ENCODE measurements at regions not wholly inside any gene's neighbourhood (a gene's known extent, or its start where the extent isn't known, plus 50 kb on each side); places are given as distances from the start of the nearest gene placed in this dataset.
"Not testable (repeated sequence)": the region's sequence is repeated elsewhere in the genome, so short reads cannot be mapped to it uniquely, and the experiment has no call there.

DNA sequence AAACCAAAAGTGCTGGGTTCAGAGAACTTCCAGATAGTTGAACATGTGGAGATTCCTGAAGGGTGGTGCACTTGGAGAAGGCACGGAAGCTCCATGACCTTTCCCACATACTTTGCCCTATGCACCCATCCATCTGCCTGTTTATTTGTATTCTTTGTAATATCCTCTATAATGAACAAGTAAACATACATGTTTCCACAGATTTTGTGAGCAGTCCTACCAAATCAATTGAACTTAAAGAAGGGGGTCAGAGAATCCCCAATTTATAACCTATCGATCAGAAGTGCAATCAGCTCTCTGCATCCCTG is 121.4 kb downstream of the ADSS2 start:
- TF ChIP-seq, protein P1, sequence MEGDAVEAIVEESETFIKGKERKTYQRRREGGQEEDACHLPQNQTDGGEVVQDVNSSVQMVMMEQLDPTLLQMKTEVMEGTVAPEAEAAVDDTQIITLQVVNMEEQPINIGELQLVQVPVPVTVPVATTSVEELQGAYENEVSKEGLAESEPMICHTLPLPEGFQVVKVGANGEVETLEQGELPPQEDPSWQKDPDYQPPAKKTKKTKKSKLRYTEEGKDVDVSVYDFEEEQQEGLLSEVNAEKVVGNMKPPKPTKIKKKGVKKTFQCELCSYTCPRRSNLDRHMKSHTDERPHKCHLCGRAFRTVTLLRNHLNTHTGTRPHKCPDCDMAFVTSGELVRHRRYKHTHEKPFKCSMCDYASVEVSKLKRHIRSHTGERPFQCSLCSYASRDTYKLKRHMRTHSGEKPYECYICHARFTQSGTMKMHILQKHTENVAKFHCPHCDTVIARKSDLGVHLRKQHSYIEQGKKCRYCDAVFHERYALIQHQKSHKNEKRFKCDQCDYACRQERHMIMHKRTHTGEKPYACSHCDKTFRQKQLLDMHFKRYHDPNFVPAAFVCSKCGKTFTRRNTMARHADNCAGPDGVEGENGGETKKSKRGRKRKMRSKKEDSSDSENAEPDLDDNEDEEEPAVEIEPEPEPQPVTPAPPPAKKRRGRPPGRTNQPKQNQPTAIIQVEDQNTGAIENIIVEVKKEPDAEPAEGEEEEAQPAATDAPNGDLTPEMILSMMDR (conservative IDR thresholded peaks at IDR 0.05; ENCODE audit: low read length) = no peak
- Histone ChIP-seq H2AFZ (ENCODE audit: low read length) (no peak overlapping the region), H3K9me2 (replicated peaks; ENCODE audit: low read depth, low read length) (no peaks in the 10 kb centered on the region)

DNA sequence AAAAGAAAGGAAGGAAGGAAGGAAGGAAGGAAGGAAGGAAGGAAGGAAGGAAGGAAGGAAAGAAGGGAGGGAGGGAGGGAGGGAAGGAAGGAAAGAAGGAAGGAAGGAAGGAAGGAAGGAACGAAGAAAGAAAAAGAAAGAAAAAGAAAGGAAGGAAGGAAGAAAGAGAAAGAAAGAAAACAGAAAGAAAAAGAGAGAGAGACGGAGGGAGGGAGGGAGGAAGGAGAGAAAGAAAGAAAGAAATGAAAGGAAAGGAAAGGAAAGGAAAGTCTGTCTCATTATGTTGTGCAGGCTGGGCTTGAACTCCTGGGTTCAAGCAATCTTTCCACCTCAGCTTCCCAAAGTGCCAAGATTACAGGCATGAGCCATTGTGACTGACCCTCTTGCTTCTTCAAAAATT is 118.9 kb downstream of the ADSS2 start:
- not testable (repeated sequence) for H2AFZ ChIP-seq (ENCODE audit: low read length); H3K4me3 ChIP-seq (ENCODE audit: low read length, poor library complexity, severe bottlenecking); H3K36me3 ChIP-seq (ENCODE audit: insufficient read depth, low read length)

More for the DNA sequence above, 121.4 kb downstream of the ADSS2 start:
- Histone ChIP-seq H4K20me1 (ENCODE audit: insufficient read depth, low read length, poor library complexity, severe bottlenecking) (no peaks in the 10 kb centered on the region), H3K4me3 (ENCODE audit: low read length, poor library complexity, severe bottlenecking) (no peak overlapping the region), H3K79me2 (ENCODE audit: insufficient read depth, low read length) (no peaks in the 10 kb centered on the region), H3K9ac (ENCODE audit: low read depth, low read length, poor library complexity, severe bottlenecking) (no peak overlapping the region), H3K9me3 (ENCODE audit: insufficient read depth, low read depth, low read length) (no peaks in the 10 kb centered on the region), H3K4me1 (ENCODE audit: insufficient read depth, low read length, poor library complexity, severe bottlenecking) (peaks cover 8% of the 10 kb centered on the region), H3K27me3 (ENCODE audit: insufficient read depth, low read length, poor library complexity, severe bottlenecking) (no peaks in the 10 kb centered on the region), H3F3A (ENCODE audit: low read depth) (no peaks in the 10 kb centered on the region), H3K4me2 (ENCODE audit: low read depth, low read length, poor library complexity, severe bottlenecking) (no peak overlapping the region), H3K36me3 (ENCODE audit: insufficient read depth, low read length) (no peaks in the 10 kb centered on the region)

GRCh38 chr1:244334315-244334714 is 117.4 kb downstream of the ADSS2 start:
- H3K27me3 ChIP-seq (ENCODE audit: insufficient read depth, low read length, poor library complexity, severe bottlenecking); H3K4me3 ChIP-seq (ENCODE audit: low read length, poor library complexity, severe bottlenecking); H3K9me2 ChIP-seq (replicated peaks; ENCODE audit: low read depth, low read length); H4K20me1 ChIP-seq (ENCODE audit: insufficient read depth, low read length, poor library complexity, severe bottlenecking); H3F3A ChIP-seq (ENCODE audit: low read depth); H3K9ac ChIP-seq (ENCODE audit: low read depth, low read length, poor library complexity, severe bottlenecking); H3K79me2 ChIP-seq (ENCODE audit: insufficient read depth, low read length); H3K36me3 ChIP-seq (ENCODE audit: insufficient read depth, low read length); H3K9me3 ChIP-seq (ENCODE audit: insufficient read depth, low read depth, low read length): not testable (repeated sequence)
- H2AFZ ChIP-seq (ENCODE audit: low read length) = 0 out of 2 replicates have a peak overlapping the region, but pooled peaks have one; percentile 13
- H3K4me2 ChIP-seq (ENCODE audit: low read depth, low read length, poor library complexity, severe bottlenecking) = peak overlapping the region; percentile 23
- peaks cover 13% of the 10 kb centered on the region for H3K4me1 ChIP-seq (ENCODE audit: insufficient read depth, low read length, poor library complexity, severe bottlenecking)

More for the DNA sequence above, 118.9 kb downstream of the ADSS2 start:
- H3K9ac ChIP-seq (ENCODE audit: low read depth, low read length, poor library complexity, severe bottlenecking); H3K79me2 ChIP-seq (ENCODE audit: insufficient read depth, low read length); H3K9me3 ChIP-seq (ENCODE audit: insufficient read depth, low read depth, low read length); H3K4me1 ChIP-seq (ENCODE audit: insufficient read depth, low read length, poor library complexity, severe bottlenecking); H3F3A ChIP-seq (ENCODE audit: low read depth); H3K4me2 ChIP-seq (ENCODE audit: low read depth, low read length, poor library complexity, severe bottlenecking); H3K27me3 ChIP-seq (ENCODE audit: insufficient read depth, low read length, poor library complexity, severe bottlenecking); H3K9me2 ChIP-seq (replicated peaks; ENCODE audit: low read depth, low read length); H4K20me1 ChIP-seq (ENCODE audit: insufficient read depth, low read length, poor library complexity, severe bottlenecking): not testable (repeated sequence)

GRCh38 chr1:244334842-244335241 is 116.9 kb downstream of the ADSS2 start:
- H3K27me3 ChIP-seq (ENCODE audit: insufficient read depth, low read length, poor library complexity, severe bottlenecking); H2AFZ ChIP-seq (ENCODE audit: low read length); H3K4me2 ChIP-seq (ENCODE audit: low read depth, low read length, poor library complexity, severe bottlenecking); H3F3A ChIP-seq (ENCODE audit: low read depth); H3K9me2 ChIP-seq (replicated peaks; ENCODE audit: low read depth, low read length); H4K20me1 ChIP-seq (ENCODE audit: insufficient read depth, low read length, poor library complexity, severe bottlenecking); H3K9me3 ChIP-seq (ENCODE audit: insufficient read depth, low read depth, low read length); H3K36me3 ChIP-seq (ENCODE audit: insufficient read depth, low read length); H3K4me3 ChIP-seq (ENCODE audit: low read length, poor library complexity, severe bottlenecking); H3K9ac ChIP-seq (ENCODE audit: low read depth, low read length, poor library complexity, severe bottlenecking); H3K79me2 ChIP-seq (ENCODE audit: insufficient read depth, low read length): not testable (repeated sequence)
- peaks cover 13% of the 10 kb centered on the region for H3K4me1 ChIP-seq (ENCODE audit: insufficient read depth, low read length, poor library complexity, severe bottlenecking)

DNA sequence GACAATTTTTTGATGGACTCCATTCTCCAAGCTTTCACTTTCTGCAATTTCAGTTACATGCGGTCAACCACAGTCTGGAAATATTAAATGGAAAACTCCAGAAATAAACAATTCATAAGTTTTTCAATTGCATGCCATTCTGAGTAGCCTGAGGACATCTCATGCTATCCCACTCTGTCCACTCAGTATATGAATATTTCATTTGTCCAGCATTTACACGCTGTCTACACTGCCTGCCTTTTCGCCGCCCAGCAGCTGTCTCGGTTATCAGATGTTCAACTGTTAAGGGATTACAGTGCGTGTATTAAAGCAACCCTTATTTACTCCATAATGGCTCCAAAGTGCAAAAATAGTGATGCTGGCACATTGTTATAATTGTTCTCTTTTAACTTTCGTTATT is 116.3 kb downstream of the ADSS2 start:
- Histone ChIP-seq H4K20me1 (ENCODE audit: insufficient read depth, low read length, poor library complexity, severe bottlenecking) (no peaks in the 10 kb centered on the region), H3K4me3 (ENCODE audit: low read length, poor library complexity, severe bottlenecking) (no peak overlapping the region), H3K36me3 (ENCODE audit: insufficient read depth, low read length) (no peaks in the 10 kb centered on the region), H3F3A (ENCODE audit: low read depth) (no peaks in the 10 kb centered on the region), H2AFZ (ENCODE audit: low read length) (no peak overlapping the region), H3K4me2 (ENCODE audit: low read depth, low read length, poor library complexity, severe bottlenecking) (no peak overlapping the region), H3K4me1 (ENCODE audit: insufficient read depth, low read length, poor library complexity, severe bottlenecking) (peaks cover 14% of the 10 kb centered on the region), H3K9me2 (replicated peaks; ENCODE audit: low read depth, low read length) (no peaks in the 10 kb centered on the region), H3K9ac (ENCODE audit: low read depth, low read length, poor library complexity, severe bottlenecking) (no peak overlapping the region), H3K9me3 (ENCODE audit: insufficient read depth, low read depth, low read length) (no peaks in the 10 kb centered on the region), H3K79me2 (ENCODE audit: insufficient read depth, low read length) (no peaks in the 10 kb centered on the region), H3K27me3 (ENCODE audit: insufficient read depth, low read length, poor library complexity, severe bottlenecking) (no peaks in the 10 kb centered on the region)
- TF ChIP-seq, protein P1 (conservative IDR thresholded peaks at IDR 0.05; ENCODE audit: low read length) = no peak
- TF ChIP-seq EZH2phosphoT487 (IDR thresholded peaks at IDR 0.05; ENCODE audit: borderline replicate concordance) = no peak

Measured in Loucy (cell line).